ENCODE measurements at regions not wholly inside any gene's neighbourhood (a gene's known extent, or its start where the extent isn't known, plus 50 kb on each side); places are given as distances from the start of the nearest gene placed in this dataset.

- DNase-seq (ENCODE audit: extremely low read depth, insufficient read length): no peak
- no peaks in the 10 kb centered on the region for H3K36me3 ChIP-seq (ENCODE audit: control insufficient read depth, insufficient read depth, low read length)
- no peak overlapping the region for H3K4me3 ChIP-seq (replicated peaks; ENCODE audit: low read depth, low read length)
- no peak for TF ChIP-seq CTCF (IDR thresholded peaks at IDR 0.05; ENCODE audit: insufficient read depth, low read length, poor library complexity, severe bottlenecking)
- no peaks in the 10 kb centered on the region for H3K27me3 ChIP-seq (replicated peaks; ENCODE audit: control insufficient read depth, insufficient read depth, low read length)
Measured at GRCh38 chr18:76553715-76554546, 58.9 kb upstream of the ZNF516 start.

GRCh38 chr18:76548541-76548940 lies 53.5 kb upstream of the ZNF516 start:
- no peaks in the 10 kb centered on the region for H3K36me3 ChIP-seq (ENCODE audit: control insufficient read depth, insufficient read depth, low read length)
- no peak overlapping the region for H3K4me3 ChIP-seq (replicated peaks; ENCODE audit: low read depth, low read length)
- DNase-seq (ENCODE audit: extremely low read depth, insufficient read length): no peak
- no peak for TF ChIP-seq CTCF (IDR thresholded peaks at IDR 0.05; ENCODE audit: insufficient read depth, low read length, poor library complexity, severe bottlenecking)
- no peaks in the 10 kb centered on the region for H3K27me3 ChIP-seq (replicated peaks; ENCODE audit: control insufficient read depth, insufficient read depth, low read length)

- Histone ChIP-seq H3K36me3 (ENCODE audit: control insufficient read depth, insufficient read depth, low read length) (no peaks in the 10 kb centered on the region), H3K27me3 (replicated peaks; ENCODE audit: control insufficient read depth, insufficient read depth, low read length) (no peaks in the 10 kb centered on the region), H3K4me3 (replicated peaks; ENCODE audit: low read depth, low read length) (no peak overlapping the region)
- no peak for DNase-seq (ENCODE audit: extremely low read depth, insufficient read length)
- no peak for TF ChIP-seq CTCF (IDR thresholded peaks at IDR 0.05; ENCODE audit: insufficient read depth, low read length, poor library complexity, severe bottlenecking)
Measured at GRCh38 chr18:76547296-76547695, 52.3 kb upstream of the ZNF516 start.

GRCh38 chr18:76546436-76546835 lies 51.4 kb upstream of the ZNF516 start:
- TF ChIP-seq CTCF (IDR thresholded peaks at IDR 0.05; ENCODE audit: insufficient read depth, low read length, poor library complexity, severe bottlenecking): no peak
- Histone ChIP-seq H3K4me3 (replicated peaks; ENCODE audit: low read depth, low read length) (no peak overlapping the region), H3K27me3 (replicated peaks; ENCODE audit: control insufficient read depth, insufficient read depth, low read length) (no peaks in the 10 kb centered on the region), H3K36me3 (ENCODE audit: control insufficient read depth, insufficient read depth, low read length) (no peaks in the 10 kb centered on the region)
- DNase-seq (ENCODE audit: extremely low read depth, insufficient read length): no peak

- DNase-seq (ENCODE audit: extremely low read depth, insufficient read length): no peak
- no peak for TF ChIP-seq CTCF (IDR thresholded peaks at IDR 0.05; ENCODE audit: insufficient read depth, low read length, poor library complexity, severe bottlenecking)
- no peaks in the 10 kb centered on the region for H3K27me3 ChIP-seq (replicated peaks; ENCODE audit: control insufficient read depth, insufficient read depth, low read length)
- no peak overlapping the region for H3K4me3 ChIP-seq (replicated peaks; ENCODE audit: low read depth, low read length)
- H3K36me3 ChIP-seq (ENCODE audit: control insufficient read depth, insufficient read depth, low read length): no peaks in the 10 kb centered on the region
Measured at GRCh38 chr18:76546088-76546435, 51.0 kb upstream of the ZNF516 start.
